Duodenal mucosa (tissue), 2 donors: ENCODE measurements at regions not wholly inside any gene's neighbourhood (a gene's known extent, or its start where the extent isn't known, plus 50 kb on each side); places are given as distances from the start of the nearest gene placed in this dataset.

Experiments used
- H3K27ac ChIP-seq: one replicate; pipeline ENCODE4 v1.7.0; 2013; ENCODE audit warnings: low read depth, low read length
- H3K27me3 ChIP-seq, 2 donors: one replicate each; pipeline ENCODE4 v1.7.0; 2013; ENCODE audit warnings: low read length in 2 of 2, control low read depth in 1 of 2; ENCODE audit not compliant: insufficient read depth in 2 of 2, control insufficient read depth in 1 of 2
- H3K36me3 ChIP-seq, 2 donors: one replicate each; pipeline ENCODE4 v1.7.0; 2013; ENCODE audit warnings: low read length in 2 of 2, control low read depth in 1 of 2; ENCODE audit not compliant: insufficient read depth in 2 of 2, control insufficient read depth in 1 of 2
- H3K4me1 ChIP-seq, 2 donors: one replicate each; pipeline ENCODE4 v1.7.0; 2013; ENCODE audit warnings: low read length in 2 of 2, control low read depth in 1 of 2; ENCODE audit not compliant: insufficient read depth in 2 of 2, control insufficient read depth in 1 of 2
- H3K4me3 ChIP-seq, 2 donors: one replicate each; pipeline ENCODE4 v1.7.0; 2013; ENCODE audit warnings: low read length in 2 of 2, low read depth in 1 of 2
- H3K9ac ChIP-seq, 2 donors: one replicate each; pipeline ENCODE4 v1.7.0; 2013; ENCODE audit warnings: low read length in 2 of 2, low read depth in 1 of 2
- H3K9me3 ChIP-seq, 2 donors: one replicate each; pipeline ENCODE4 v1.7.0; 2013; ENCODE audit warnings: low read length in 2 of 2, control low read depth in 1 of 2; ENCODE audit not compliant: control insufficient read depth in 1 of 2

DNA sequence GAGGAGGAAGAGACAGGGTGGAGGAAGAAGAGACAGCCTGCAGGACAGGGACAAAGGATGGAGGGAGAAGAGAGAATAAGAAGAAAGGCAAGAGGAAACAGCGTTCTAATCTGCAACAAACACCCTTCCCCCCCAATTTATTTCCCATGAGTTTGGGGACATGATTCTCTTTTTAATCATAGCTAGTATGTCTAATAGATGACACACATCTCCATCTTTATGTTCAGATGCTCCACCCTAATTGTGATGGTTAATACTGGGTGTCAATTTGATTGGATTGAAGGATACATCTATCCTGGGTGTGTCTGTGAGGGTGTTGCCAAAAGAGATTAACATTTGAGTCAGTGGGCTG is 200.8 kb downstream of the VCY1B start:
- Histone ChIP-seq H3K27ac (no peak overlapping the region), H3K4me3 (no peak overlapping the region), H3K4me1 (no peaks in the 10 kb centered on the region), H3K9me3 (no peaks in the 10 kb centered on the region), H3K9ac (no peak overlapping the region), H3K27me3 (no peaks in the 10 kb centered on the region), H3K36me3 (no peaks in the 10 kb centered on the region)

DNA sequence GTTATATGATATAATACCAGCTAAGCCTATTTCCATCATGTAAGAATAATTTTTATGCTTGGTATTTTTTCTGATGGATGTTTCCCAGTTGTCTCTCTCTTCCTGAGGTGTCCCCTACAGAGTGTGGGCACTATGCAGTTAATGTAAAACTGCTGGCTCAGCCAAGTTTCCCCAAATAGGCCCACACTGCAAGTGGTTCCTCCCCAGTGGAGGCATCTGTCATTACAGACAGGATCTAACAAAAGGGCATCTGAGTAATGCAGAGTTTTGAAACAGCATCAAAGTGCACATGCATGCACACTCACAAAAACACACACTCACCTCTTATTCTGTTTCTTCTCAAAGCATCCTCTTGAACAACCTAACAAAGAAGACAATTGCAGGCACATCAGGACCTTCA is 221.0 kb downstream of the VCY1B start:
- Histone ChIP-seq H3K36me3 (no peaks in the 10 kb centered on the region), H3K9me3 (no peaks in the 10 kb centered on the region), H3K27me3 (no peaks in the 10 kb centered on the region), H3K4me1 (no peaks in the 10 kb centered on the region), H3K27ac (no peak overlapping the region), H3K9ac (no peak overlapping the region), H3K4me3 (no peak overlapping the region)

DNA sequence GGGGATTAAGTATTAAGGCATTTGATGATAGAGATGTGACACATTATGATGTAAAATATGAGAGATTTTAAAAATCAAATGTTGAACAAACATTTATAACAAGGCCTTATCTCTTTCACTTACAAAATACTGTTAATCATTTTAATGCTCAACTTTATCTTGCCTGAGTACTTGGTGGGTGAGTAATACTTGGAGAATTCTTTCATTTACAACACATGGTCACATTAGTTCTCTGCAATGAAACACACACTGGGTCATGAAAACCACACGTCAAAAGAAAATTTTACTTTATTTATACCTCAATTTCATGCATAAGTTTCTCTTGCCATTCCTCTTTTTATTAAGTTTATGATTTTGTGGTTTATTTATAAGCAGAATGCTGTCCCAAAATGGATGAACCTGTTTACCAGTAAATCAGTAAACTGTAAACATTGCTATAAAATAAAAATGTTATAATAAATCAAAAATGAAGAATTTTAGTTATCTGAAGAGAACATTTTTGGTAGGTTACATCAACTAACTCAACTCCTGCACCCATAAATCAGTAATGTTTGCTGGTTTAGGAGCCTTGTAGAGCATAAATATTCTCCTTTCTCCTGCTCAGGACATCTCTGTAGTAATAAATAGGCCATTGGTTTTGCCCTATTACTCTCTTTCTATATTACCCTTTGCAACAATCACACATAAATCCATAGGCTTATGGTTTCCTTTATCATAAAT is 233.5 kb upstream of the NLGN4Y start:
- H3K9me3 ChIP-seq: no peaks in the 10 kb centered on the region
- H3K4me3 ChIP-seq: no peak overlapping the region
- H3K36me3 ChIP-seq: no peaks in the 10 kb centered on the region
- no peak overlapping the region for H3K9ac ChIP-seq
- no peaks in the 10 kb centered on the region for H3K27me3 ChIP-seq
- no peaks in the 10 kb centered on the region for H3K4me1 ChIP-seq
- no peak overlapping the region for H3K27ac ChIP-seq

DNA sequence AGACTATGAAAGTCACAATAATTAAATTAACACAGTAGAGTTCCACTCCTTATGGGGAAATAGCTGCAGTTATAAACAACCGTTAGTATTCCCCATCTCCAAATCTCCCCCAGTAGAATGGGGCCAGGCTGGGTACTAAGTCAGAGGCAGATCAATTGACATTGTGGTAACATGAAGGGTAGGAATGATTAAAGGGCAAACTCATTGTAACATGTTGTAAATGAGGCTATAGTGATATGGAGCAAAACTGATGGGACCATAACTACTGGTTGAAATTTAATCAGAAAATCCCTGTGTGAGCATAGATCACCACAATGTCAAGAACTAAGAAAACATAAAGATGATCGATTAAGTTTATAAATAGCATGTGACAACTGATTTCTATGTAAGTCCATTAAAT is 231.9 kb upstream of the NLGN4Y start:
- Histone ChIP-seq H3K4me1 (no peaks in the 10 kb centered on the region), H3K36me3 (no peaks in the 10 kb centered on the region), H3K9me3 (no peaks in the 10 kb centered on the region), H3K9ac (no peak overlapping the region), H3K27me3 (no peaks in the 10 kb centered on the region), H3K27ac (no peak overlapping the region), H3K4me3 (no peak overlapping the region)

DNA sequence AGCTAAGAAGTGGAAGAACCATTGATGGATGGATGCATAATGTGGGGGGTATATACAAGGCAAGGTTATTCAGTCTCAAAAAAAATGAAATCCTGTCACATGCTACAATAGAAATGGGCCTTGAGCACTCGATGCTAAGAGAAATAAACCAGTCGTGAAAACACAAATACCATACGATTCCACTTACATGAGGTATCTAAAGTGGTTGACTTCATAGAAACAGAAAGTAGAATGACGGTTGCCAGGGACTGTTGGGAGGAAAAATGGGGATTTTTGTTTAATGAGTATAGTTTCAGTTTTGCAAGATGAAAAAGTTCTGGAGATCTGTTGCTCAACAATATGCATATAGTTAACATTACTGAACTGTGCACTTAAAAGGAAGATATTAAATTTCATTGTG is 223.6 kb upstream of the NLGN4Y start:
- no peaks in the 10 kb centered on the region for H3K4me1 ChIP-seq
- no peak overlapping the region for H3K9ac ChIP-seq
- no peaks in the 10 kb centered on the region for H3K27me3 ChIP-seq
- no peaks in the 10 kb centered on the region for H3K36me3 ChIP-seq
- no peaks in the 10 kb centered on the region for H3K9me3 ChIP-seq
- no peak overlapping the region for H3K4me3 ChIP-seq
- H3K27ac ChIP-seq: no peak overlapping the region

DNA sequence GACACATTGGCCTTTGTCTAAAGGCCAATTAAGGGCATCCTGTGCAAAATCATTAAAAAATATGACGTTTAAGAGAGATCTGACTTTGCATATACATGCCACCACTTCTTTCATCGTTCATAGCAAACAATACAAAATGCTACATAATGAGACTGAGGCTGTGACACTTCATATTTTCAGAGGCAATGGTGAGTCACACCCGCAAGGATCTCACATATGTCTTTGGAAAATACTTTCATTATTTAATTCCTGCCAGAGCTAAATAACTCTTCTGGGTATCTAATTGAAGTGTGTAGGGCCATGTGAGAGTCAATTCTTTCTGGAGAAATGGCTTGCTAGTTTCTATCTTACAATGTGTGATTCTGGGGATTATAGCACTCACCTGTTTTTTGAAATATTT is 222.8 kb upstream of the NLGN4Y start:
- H3K27ac ChIP-seq: no peak overlapping the region
- H3K27me3 ChIP-seq: no peaks in the 10 kb centered on the region
- H3K4me3 ChIP-seq: no peak overlapping the region
- H3K9me3 ChIP-seq: no peaks in the 10 kb centered on the region
- H3K36me3 ChIP-seq: no peaks in the 10 kb centered on the region
- H3K4me1 ChIP-seq: no peaks in the 10 kb centered on the region
- no peak overlapping the region for H3K9ac ChIP-seq

DNA sequence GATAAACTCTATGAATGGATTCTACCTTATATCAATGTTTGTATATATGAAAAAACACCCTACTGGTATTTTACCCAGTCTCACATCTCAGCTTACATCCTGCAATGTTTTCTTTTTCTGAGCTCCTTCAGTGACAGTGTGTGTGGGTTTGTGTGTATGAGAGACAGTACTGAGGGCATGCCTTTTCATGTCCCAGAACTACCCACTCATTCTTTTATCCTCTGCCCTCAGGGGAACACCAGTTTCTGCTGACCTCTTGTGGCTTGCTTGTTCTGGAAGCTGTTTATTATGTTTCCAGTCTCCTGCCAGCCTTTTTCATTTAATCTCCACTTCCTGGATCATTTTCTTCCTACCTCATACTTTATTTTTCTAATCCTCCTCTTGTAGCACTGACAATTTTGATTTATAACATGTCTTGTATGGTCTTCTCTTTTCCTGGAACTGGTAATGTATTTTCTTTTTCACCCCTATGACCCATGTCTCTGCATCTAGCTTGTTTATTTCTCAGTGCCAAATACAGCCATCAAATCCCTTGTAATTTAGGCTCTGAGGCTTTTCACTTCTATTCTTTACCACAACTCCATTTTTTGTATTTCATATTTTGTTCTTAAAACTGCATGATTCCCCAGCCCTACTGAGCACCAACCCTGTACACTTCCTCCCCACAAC is 195.5 kb upstream of the NLGN4Y start:
- H3K36me3 ChIP-seq: no peaks in the 10 kb centered on the region
- H3K4me3 ChIP-seq: no peak overlapping the region
- H3K27ac ChIP-seq: no peak overlapping the region
- no peak overlapping the region for H3K9ac ChIP-seq
- no peaks in the 10 kb centered on the region for H3K27me3 ChIP-seq
- no peaks in the 10 kb centered on the region for H3K9me3 ChIP-seq
- no peaks in the 10 kb centered on the region for H3K4me1 ChIP-seq

DNA sequence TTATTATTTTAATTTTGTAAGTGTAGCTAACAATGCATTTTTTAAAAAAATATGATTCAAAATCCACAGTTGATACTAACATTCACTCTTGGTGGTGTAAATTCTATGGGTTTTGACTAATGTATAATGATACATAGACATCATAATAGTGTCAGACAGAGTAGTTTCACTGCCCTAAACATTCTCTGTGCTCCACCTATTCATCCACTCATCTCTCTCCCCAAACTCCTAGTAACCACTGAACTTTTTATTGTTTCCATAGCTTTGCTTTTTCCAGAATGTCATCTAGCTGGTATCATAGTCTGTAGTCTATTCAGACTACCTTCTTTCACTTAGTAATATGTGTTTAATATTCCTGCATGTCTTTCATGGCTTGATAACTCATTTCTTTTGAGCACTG is 194.0 kb upstream of the NLGN4Y start:
- Histone ChIP-seq H3K9me3 (no peaks in the 10 kb centered on the region), H3K27me3 (no peaks in the 10 kb centered on the region), H3K4me1 (no peaks in the 10 kb centered on the region), H3K4me3 (no peak overlapping the region), H3K9ac (no peak overlapping the region), H3K36me3 (no peaks in the 10 kb centered on the region), H3K27ac (no peak overlapping the region)

DNA sequence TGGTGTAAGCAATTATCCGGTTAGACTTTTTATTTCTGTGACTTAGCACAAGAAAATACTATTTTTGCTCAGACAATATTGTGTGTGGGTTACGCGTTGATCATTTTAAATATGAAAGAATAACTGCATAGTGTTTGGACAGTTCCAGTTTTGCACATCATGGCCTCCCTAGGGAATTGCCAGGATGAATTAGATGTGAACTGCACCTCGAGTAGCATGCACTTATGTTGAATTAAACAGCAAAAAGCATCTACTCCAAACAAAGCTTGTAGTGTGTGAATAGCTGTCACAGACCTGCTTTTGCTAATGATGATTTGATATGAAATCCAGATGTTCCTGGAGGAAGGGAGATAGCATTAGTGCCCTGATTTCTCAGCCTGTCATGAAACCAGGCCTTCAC is 184.8 kb upstream of the NLGN4Y start:
- Histone ChIP-seq H3K36me3 (no peaks in the 10 kb centered on the region), H3K4me3 (no peak overlapping the region), H3K27ac (no peak overlapping the region), H3K9ac (no peak overlapping the region), H3K9me3 (no peaks in the 10 kb centered on the region), H3K4me1 (no peaks in the 10 kb centered on the region), H3K27me3 (no peaks in the 10 kb centered on the region)

DNA sequence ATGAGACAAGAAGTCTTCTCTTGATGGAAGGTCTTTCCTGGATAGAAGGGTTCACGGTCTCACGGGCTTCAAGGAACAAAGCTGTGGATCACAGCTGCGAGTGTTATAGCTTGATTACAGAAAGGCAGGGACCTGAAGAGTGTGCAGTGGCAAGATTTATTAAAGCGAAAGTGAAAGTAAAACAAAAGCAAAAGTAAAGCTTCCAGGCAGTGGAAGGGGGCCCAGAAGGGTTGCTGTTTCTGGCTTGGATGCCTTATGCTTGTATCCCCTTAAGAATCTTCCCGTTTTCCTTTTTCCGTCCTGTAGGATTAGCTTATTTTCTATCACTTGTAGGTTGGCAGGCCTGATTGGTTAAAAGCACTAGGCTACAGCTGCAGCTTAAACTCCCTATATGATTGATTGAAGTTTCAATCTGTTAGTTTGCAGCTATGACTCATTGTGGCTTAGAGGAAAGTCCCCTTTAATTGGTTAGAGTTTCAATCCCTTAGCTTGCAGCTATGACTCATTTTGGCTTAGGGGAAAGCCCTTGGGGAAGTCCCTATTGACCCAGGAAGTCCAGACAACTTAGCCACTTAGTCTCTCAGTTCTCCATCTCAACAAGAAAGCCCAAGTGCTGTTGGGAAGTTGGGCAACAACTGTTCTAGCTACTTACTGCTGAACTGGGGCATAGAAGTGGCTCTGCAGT is 183.7 kb upstream of the NLGN4Y start:
- no peak overlapping the region for H3K9ac ChIP-seq
- no peaks in the 10 kb centered on the region for H3K4me1 ChIP-seq
- H3K36me3 ChIP-seq: no peaks in the 10 kb centered on the region
- H3K4me3 ChIP-seq: peak overlapping the region in 1 of 2 donors; percentile 32
- no peaks in the 10 kb centered on the region for H3K27me3 ChIP-seq
- H3K27ac ChIP-seq: no peak overlapping the region
- H3K9me3 ChIP-seq: no peaks in the 10 kb centered on the region
